ENCODE measurements at regions not wholly inside any gene's neighbourhood (a gene's known extent, or its start where the extent isn't known, plus 50 kb on each side); places are given as distances from the start of the nearest gene placed in this dataset.

DNA sequence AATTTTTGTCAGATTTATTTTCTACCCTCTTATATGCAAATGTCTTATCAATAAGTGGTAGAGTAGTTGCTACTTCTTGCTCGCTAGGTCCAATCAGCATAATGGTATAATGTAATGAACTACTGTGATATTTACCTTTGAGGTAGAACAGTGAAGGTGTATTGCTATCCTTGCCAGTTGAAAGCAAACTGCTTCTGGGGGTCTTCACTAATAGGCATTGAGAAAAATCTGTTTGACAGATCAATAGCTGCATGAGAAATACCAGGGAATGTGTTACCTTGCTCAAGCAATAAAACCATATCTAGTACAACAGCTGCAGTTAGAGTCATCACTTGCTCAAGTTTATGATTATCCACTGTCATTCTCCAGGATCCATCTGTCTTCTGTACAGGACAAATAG, 50.1 kb upstream of the EFEMP1 start:
- no peak for TF ChIP-seq POLR2A (IDR thresholded peaks at IDR 0.05; ENCODE audit: low read depth, low read length)
- FAIRE-seq (no peak), DNase-seq (ENCODE audit: insufficient read length, low spot score) (no peak)

GRCh38 chr2:55976681-55977080, 53.1 kb upstream of the EFEMP1 start:
- TF ChIP-seq POLR2A (IDR thresholded peaks at IDR 0.05; ENCODE audit: low read depth, low read length) = no peak
- FAIRE-seq = no peak
- DNase-seq (ENCODE audit: insufficient read length, low spot score) = no peak

GRCh38 chr2:55985406-55985805, 61.8 kb upstream of the EFEMP1 start:
- no peak for FAIRE-seq
- DNase-seq (ENCODE audit: insufficient read length, low spot score) = no peak
- no peak for TF ChIP-seq POLR2A (IDR thresholded peaks at IDR 0.05; ENCODE audit: low read depth, low read length)

GRCh38 chr2:55986001-55986400, 62.4 kb upstream of the EFEMP1 start:
- DNase-seq (ENCODE audit: insufficient read length, low spot score) (no peak), FAIRE-seq (no peak)
- TF ChIP-seq POLR2A (IDR thresholded peaks at IDR 0.05; ENCODE audit: low read depth, low read length) = no peak

DNA sequence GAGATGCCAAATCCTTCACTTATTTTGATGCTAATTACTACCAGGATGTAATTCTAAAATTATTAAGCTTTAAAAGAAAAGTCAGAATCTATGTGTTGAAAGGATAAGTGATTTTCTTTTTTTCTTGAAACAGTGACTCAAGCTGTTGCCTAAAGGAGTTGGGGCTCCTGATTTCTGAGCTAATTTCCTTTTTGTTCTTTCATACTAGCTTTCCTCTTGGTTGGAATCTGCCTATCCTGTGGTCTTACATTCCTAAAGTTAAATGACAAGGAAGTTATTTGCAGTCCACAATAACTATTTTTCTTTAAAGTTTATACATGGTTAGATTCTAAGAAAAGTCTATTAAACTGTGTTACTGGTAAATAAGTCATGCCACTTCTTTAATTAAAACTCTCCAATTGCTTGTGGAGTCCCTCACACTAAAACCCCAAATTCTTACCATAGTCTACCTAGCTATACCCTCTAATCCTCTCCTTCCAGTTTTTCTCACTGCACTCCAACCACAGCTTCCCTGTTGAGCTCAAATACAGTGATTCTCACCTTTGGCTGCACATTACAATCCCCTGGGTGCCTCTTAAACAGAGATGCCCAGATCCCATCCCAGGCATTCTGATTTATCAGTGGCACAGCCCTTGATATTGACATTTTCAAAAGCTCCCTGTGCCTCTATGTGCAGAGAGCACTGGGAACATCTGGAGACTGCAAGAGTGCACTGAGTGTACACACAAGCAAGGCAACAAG, 63.3 kb upstream of the EFEMP1 start:
- FAIRE-seq = no peak
- DNase-seq (ENCODE audit: insufficient read length, low spot score) = no peak
- no peak for TF ChIP-seq POLR2A (IDR thresholded peaks at IDR 0.05; ENCODE audit: low read depth, low read length)

DNA sequence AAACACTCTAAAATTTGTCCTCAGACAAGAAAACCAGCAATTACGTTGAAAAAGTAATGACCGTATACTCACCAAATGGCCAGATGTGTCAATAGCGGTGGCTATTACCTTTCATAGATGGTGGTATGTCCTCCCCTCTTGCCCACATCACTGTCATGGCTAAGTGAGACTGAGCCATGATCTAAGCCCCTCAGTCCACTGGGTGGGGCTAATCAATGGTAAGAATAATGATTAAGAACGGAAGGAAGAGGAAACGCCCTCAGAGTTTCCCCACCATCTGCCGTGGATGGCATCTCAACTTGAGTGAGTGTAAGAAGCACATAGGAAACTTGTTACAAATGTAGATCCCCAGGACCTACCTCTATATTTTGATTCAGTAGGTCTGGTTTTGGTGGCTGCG, 65.8 kb upstream of the EFEMP1 start:
- DNase-seq (ENCODE audit: insufficient read length, low spot score) (no peak), FAIRE-seq (no peak)
- no peak for TF ChIP-seq POLR2A (IDR thresholded peaks at IDR 0.05; ENCODE audit: low read depth, low read length)

DNA sequence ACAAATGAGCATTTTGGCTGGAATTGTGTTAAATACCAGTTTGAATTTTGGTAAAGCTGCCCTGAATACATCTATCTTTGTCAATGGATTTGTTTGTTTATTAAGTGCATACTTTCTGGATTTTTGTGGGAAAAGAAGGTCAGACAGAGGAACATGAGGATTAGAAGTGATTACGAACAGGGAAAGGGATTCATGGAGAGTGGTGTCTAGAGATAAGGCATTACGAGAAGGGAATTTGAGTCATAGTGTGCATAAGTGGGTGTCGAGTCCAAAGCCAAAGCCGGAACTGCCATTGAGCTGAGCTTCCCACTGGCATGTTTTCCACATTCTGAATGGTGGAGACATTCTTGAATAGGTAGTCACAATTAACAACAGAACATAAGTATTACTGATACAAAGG, 68.9 kb upstream of the EFEMP1 start:
- TF ChIP-seq POLR2A (IDR thresholded peaks at IDR 0.05; ENCODE audit: low read depth, low read length) = no peak
- FAIRE-seq = peak; percentile 89
- peak; percentile 27 for DNase-seq (ENCODE audit: insufficient read length, low spot score)

- DNase-seq (ENCODE audit: insufficient read length, low spot score) (no peak), FAIRE-seq (no peak)
- no peak for TF ChIP-seq POLR2A (IDR thresholded peaks at IDR 0.05; ENCODE audit: low read depth, low read length)
These were observed 70.1 kb upstream of the EFEMP1 start for GRCh38 chr2:55993685-55994084.

GRCh38 chr2:55995211-55995610, 71.6 kb upstream of the EFEMP1 start:
- no peak for TF ChIP-seq POLR2A (IDR thresholded peaks at IDR 0.05; ENCODE audit: low read depth, low read length)
- no peak for FAIRE-seq
- no peak for DNase-seq (ENCODE audit: insufficient read length, low spot score)

- no peak for DNase-seq (ENCODE audit: insufficient read length, low spot score)
- no peak for FAIRE-seq
- no peak for TF ChIP-seq POLR2A (IDR thresholded peaks at IDR 0.05; ENCODE audit: low read depth, low read length)
These were observed 72.3 kb upstream of the EFEMP1 start for GRCh38 chr2:55995902-55996301.

DNA sequence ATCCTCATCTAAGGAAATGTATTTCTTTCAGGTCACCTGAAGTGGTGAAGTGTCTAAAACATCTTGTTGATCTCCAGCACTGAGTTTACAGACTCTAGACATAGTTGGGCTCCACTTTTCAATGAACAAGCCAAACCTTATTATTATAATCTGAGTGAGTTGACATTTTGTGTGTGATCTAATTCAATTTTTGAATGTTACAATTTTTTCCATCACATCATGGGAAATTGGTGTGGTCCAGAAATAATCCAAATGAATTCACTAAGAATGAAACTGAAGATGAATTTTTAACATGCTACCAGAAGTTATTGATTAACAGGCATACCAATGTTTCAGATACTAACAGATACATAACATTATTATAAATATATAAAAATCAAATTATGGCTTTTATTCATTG, 75.6 kb upstream of the EFEMP1 start:
- DNase-seq (ENCODE audit: insufficient read length, low spot score) (no peak), FAIRE-seq (no peak)
- TF ChIP-seq POLR2A (IDR thresholded peaks at IDR 0.05; ENCODE audit: low read depth, low read length) = no peak

GRCh38 chr2:55999790-56000189, 76.2 kb upstream of the EFEMP1 start:
- DNase-seq (ENCODE audit: insufficient read length, low spot score) (no peak), FAIRE-seq (no peak)
- TF ChIP-seq POLR2A (IDR thresholded peaks at IDR 0.05; ENCODE audit: low read depth, low read length) = no peak

DNA sequence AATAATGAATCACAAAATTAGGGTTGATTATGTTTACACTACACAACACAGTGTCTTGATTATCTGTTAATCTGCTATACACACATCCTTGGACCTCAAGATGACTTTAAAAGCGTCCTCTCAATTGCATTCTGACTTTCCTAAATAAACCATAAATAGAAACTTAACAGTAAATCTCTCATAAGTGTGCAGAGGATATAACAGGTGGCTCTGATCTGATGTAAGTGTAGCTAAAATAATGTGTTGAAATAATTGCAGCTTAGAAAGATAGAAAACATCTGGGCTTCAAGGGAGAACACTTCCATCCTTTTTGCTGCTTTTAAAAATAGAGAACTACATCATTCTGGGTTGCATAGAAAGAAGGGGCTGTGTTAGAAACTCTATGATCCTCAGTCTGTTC, 78.4 kb upstream of the EFEMP1 start:
- DNase-seq (ENCODE audit: insufficient read length, low spot score) = no peak
- no peak for FAIRE-seq

DNA sequence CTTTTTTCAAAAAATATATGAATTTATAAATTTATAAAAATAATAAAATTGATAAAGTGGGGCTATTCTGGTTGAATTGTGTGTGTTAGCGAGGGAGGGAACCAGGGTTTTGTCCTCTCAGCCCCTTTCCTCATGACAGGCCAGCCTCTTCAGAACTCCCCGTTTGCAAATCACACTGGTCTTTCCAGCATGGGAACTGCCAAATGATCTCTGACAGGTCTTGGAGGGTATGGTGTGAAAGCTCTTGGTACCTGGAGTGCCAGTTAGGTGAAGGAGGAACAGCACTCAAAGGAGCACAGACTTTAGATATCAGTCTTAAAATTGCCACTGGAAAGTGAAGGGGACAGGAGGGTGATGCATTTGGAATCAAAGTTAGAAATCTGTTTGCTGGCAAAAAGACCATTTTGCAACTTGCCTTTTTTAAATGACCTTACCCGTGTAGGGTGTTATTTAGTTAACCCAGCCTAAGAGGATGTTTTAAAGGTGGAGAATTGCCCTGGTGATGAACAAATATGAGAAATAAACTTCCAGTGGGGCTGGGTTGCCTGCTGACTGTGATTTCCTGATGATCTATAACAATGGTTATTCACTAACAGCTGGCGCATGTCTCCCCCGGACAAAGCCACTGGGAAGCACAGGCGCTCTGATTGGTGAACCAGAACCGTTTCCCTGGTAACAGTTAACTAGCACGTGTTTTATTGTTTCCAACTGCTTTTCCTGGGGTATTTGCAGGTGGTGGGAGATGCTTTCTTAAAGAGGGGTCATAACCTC, 85.3 kb upstream of the EFEMP1 start:
- FAIRE-seq (no peak), DNase-seq (ENCODE audit: insufficient read length, low spot score) (no peak)
- TF ChIP-seq POLR2A (IDR thresholded peaks at IDR 0.05; ENCODE audit: low read depth, low read length) = no peak

More for the DNA sequence above, 78.4 kb upstream of the EFEMP1 start:
- no peak for TF ChIP-seq POLR2A (IDR thresholded peaks at IDR 0.05; ENCODE audit: low read depth, low read length)
